Fibroblast of lung (primary cell): ENCODE measurements at regions not wholly inside any gene's neighbourhood (a gene's known extent, or its start where the extent isn't known, plus 50 kb on each side); places are given as distances from the start of the nearest gene placed in this dataset.

ENCODE experiments used
- CTCF ChIP-seq, 2 donors: IDR thresholded peaks in 1 of 2; conservative IDR thresholded peaks in 1 of 2; 1 replicate in 1 of 2; 2 replicates in 1 of 2; pipeline ENCODE4 v1.5.1; 2011 to 2012; ENCODE audit warnings: low read length in 2 of 2, control low read depth in 1 of 2, inconsistent platforms in 1 of 2, low read depth in 1 of 2, mild to moderate bottlenecking in 1 of 2
- EZH2 ChIP-seq: IDR thresholded peaks from 2 replicates; pipeline ENCODE4 v1.5.1; 2012; ENCODE audit warnings: low read length, control low read depth, mild to moderate bottlenecking; ENCODE audit errors: missing control alignments

DNA sequence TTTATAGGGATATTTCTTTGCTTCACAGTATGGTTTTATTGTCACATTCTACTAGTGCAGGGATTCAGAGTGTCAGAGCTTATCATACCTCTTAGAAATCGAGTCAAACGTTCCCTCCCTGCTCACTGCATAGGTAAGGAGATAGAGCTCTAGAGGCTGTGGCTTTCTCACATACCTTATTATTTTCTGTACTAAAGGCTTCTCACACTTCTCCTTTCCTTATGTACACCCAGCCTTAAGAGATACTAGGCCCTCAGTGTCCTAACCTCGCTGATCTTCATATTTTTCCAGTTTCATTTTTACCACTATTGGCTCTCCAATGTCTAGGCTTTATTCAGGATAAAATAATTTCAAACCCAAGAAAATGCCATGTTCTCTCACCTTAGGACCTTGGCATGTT lies 297.3 kb upstream of the RIOK2 start:
- TF ChIP-seq CTCF (conservative IDR thresholded peaks at IDR 0.05 in 1 of 2, IDR thresholded peaks at IDR 0.05 in 1 of 2; ENCODE audit: low read depth in 1 of 2, low read length in 2 of 2) (no peak), EZH2 (no peak)
